Hepatocyte (in vitro differentiated cells): ENCODE measurements at regions not wholly inside any gene's neighbourhood (a gene's known extent, or its start where the extent isn't known, plus 50 kb on each side); places are given as distances from the start of the nearest gene placed in this dataset.

ENCODE experiments used
- EZH2 ChIP-seq: fragments of 200-600 bp; sonication (generic); IDR thresholded peaks from 2 replicates; pipeline ENCODE4 v1.6.1; 2016; ENCODE audit warnings: antibody characterized with exemption, mild to moderate bottlenecking, borderline replicate concordance
- TF ChIP-seq, protein P1 (sequence below): fragments of 200-600 bp; sonication (generic); IDR thresholded peaks from 2 replicates; pipeline ENCODE4 v1.5.1; 2016; ENCODE audit warnings: antibody characterized with exemption, mild to moderate bottlenecking; ENCODE audit not compliant: poor library complexity

DNA sequence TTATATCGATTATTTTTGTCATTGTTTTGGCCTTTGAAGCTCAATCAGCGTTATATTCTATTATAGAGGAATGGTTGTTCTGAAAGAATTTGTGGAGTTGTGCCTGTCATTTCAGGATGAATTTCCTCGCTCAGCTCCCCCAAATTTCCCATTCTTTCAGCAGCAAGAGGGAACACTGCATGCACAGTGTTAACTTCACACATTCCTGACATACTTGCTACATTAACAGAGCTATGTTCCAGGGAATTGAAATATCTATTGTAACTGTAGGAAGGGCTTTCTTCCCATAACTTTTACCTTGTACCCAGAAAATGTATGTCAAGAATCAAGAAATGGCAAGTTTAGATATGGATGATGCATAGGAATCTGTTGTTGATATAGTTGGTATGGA, 379.0 kb downstream of the LRIG3 start:
- TF ChIP-seq, protein P1, sequence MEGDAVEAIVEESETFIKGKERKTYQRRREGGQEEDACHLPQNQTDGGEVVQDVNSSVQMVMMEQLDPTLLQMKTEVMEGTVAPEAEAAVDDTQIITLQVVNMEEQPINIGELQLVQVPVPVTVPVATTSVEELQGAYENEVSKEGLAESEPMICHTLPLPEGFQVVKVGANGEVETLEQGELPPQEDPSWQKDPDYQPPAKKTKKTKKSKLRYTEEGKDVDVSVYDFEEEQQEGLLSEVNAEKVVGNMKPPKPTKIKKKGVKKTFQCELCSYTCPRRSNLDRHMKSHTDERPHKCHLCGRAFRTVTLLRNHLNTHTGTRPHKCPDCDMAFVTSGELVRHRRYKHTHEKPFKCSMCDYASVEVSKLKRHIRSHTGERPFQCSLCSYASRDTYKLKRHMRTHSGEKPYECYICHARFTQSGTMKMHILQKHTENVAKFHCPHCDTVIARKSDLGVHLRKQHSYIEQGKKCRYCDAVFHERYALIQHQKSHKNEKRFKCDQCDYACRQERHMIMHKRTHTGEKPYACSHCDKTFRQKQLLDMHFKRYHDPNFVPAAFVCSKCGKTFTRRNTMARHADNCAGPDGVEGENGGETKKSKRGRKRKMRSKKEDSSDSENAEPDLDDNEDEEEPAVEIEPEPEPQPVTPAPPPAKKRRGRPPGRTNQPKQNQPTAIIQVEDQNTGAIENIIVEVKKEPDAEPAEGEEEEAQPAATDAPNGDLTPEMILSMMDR, result no peak
- no peak for TF ChIP-seq EZH2
